B cell (primary cell): ENCODE measurements at regions not wholly inside any gene's neighbourhood (a gene's known extent, or its start where the extent isn't known, plus 50 kb on each side); places are given as distances from the start of the nearest gene placed in this dataset.

ENCODE experiments used
- ATAC-seq: fragments of 200-7000 bp; cut with Tn5 transposase; one replicate; pipeline ENCODE4 v1.10.0; 2021; ENCODE audit warnings: low read depth, mild to moderate bottlenecking, moderate number of reproducible peaks, moderate library complexity
- CTCF ChIA-PET: fragments of 350-600 bp; sonication (Branson Sonifier 250); formaldehyde crosslinking; loops from one replicate; lab custom pipeline; 2021; ENCODE audit warnings: antibody characterized with exemption, inconsistent platforms; lab: Charles Lee
- POLR2A ChIA-PET: fragments of 350-600 bp; sonication (Branson Sonifier 250); formaldehyde crosslinking; loops from one replicate; lab custom pipeline; 2021; ENCODE audit warnings: antibody characterized with exemption; lab: Charles Lee
- DNase-seq: peaks from one replicate; pipeline ENCODE4 v3.0.0; 2013
- H2AFZ ChIP-seq: 2 replicates; pipeline ENCODE4 v1.6.1; 2012; ENCODE audit warnings: mild to moderate bottlenecking, low read depth, low read length; ENCODE audit not compliant: insufficient read depth, poor library complexity, severe bottlenecking
- H3K27ac ChIP-seq, 2 donors: 1 replicate in 1 of 2; 2 replicates in 1 of 2; pipeline ENCODE4 v1.5.1; 2012 to 2013; ENCODE audit warnings: low read length in 2 of 2, mild to moderate bottlenecking in 2 of 2, moderate library complexity in 1 of 2
- H3K27me3 ChIP-seq, 4 experiments: fragments of 200-600 bp in 1 of 4; sonication (generic) in 1 of 4; replicated peaks in 1 of 4; 1 replicate in 2 of 4; 2 replicates in 2 of 4; pipeline versions ENCODE4 v1.6.1 to v1.7.0; 2013 to 2016; ENCODE audit warnings: low read length in 3 of 4, mild to moderate bottlenecking in 2 of 4, mixed read lengths in 1 of 4, moderate library complexity in 1 of 4; ENCODE audit not compliant: insufficient read depth in 4 of 4, control insufficient read depth in 3 of 4; ENCODE audit errors: control extremely low read depth in 1 of 4
- H3K36me3 ChIP-seq, 2 experiments: replicated peaks in 1 of 2; 1 replicate in 1 of 2; 2 replicates in 1 of 2; pipeline versions ENCODE4 v1.6.1 to v1.7.1; 2013; ENCODE audit warnings: low read length in 1 of 2; ENCODE audit not compliant: insufficient read depth in 2 of 2, control insufficient read depth in 1 of 2; ENCODE audit errors: control extremely low read depth in 1 of 2, extremely low read depth in 1 of 2
- H3K4me1 ChIP-seq, 2 donors: fragments of 200-600 bp in 1 of 2; sonication (generic) in 1 of 2; 1 replicate in 1 of 2; 2 replicates in 1 of 2; pipeline versions ENCODE4 v1.5.1 to v1.6.1; 2013 to 2017; ENCODE audit warnings: low read length in 2 of 2; ENCODE audit not compliant: control insufficient read depth in 2 of 2, insufficient read depth in 2 of 2
- H3K4me2 ChIP-seq: replicated peaks from 2 replicates; pipeline ENCODE3; 2012; ENCODE audit warnings: mild to moderate bottlenecking, low read depth, low read length; ENCODE audit not compliant: poor library complexity, severe bottlenecking
- H3K4me3 ChIP-seq, 5 experiments: fragments of 200-600 bp in 1 of 5; sonication (generic) in 1 of 5; 1 replicate in 3 of 5; 2 replicates in 2 of 5; pipeline versions ENCODE4 v1.5.1 to v1.7.0; 2011 to 2016; ENCODE audit warnings: low read length in 4 of 5, mild to moderate bottlenecking in 4 of 5, low read depth in 2 of 5, control low read depth in 1 of 5, moderate library complexity in 1 of 5; ENCODE audit not compliant: insufficient read depth in 1 of 5; ENCODE audit errors: control extremely low read depth in 1 of 5, extremely low read depth in 1 of 5
- H3K79me2 ChIP-seq: fragments of 200-600 bp; sonication (generic); one replicate; pipeline ENCODE4 v1.6.0; 2016; ENCODE audit warnings: low read length; ENCODE audit not compliant: control insufficient read depth, insufficient read depth
- H3K9ac ChIP-seq: fragments of 200-600 bp; sonication (generic); 2 replicates; pipeline ENCODE4 v1.6.1; 2017; ENCODE audit warnings: mild to moderate bottlenecking, low read length, moderate library complexity
- H3K9me3 ChIP-seq, 3 donors: one replicate each; pipeline versions ENCODE4 v1.6.1 to v1.7.1; 2013; ENCODE audit warnings: low read length in 2 of 3; ENCODE audit not compliant: control insufficient read depth in 2 of 3, insufficient read depth in 1 of 3; ENCODE audit errors: control extremely low read depth in 1 of 3
- H4K20me1 ChIP-seq: 2 replicates; pipeline ENCODE4 v1.6.0; 2012; ENCODE audit warnings: mild to moderate bottlenecking, low read length; ENCODE audit not compliant: insufficient read depth, control insufficient read depth, poor library complexity, severe bottlenecking
- H3K27ac Mint-ChIP-seq: one replicate; pipeline ENCODE4 v1.8.0; 2021; ENCODE audit warnings: mixed read lengths
- H3K27me3 Mint-ChIP-seq: one replicate; pipeline ENCODE4 v1.8.0; 2021; ENCODE audit warnings: mixed read lengths
- H3K4me1 Mint-ChIP-seq: one replicate; pipeline ENCODE4 v1.8.0; 2021; ENCODE audit warnings: mixed read lengths
- H3K4me3 Mint-ChIP-seq: one replicate; pipeline ENCODE4 v1.8.0; 2021; ENCODE audit warnings: mixed read lengths
- H3K9me3 Mint-ChIP-seq: one replicate; pipeline ENCODE4 v1.8.0; 2022; ENCODE audit warnings: mixed read lengths; ENCODE audit not compliant: insufficient read depth
- EZH2 ChIP-seq: IDR thresholded peaks from 2 replicates; pipeline ENCODE4 v1.6.1; 2012; ENCODE audit warnings: borderline replicate concordance, low read depth, mild to moderate bottlenecking, moderate library complexity, low read length; ENCODE audit not compliant: insufficient read depth, poor library complexity, severe bottlenecking
- WGBS: methylation state at CpG from one replicate; pipeline ENCODE4 v1.1.5; 2013; ENCODE audit warnings: missing lambda C conversion rate; ENCODE audit not compliant: insufficient coverage; 5-methylcytosine and 5-hydroxymethylcytosine counted together
- intact Hi-C: fragments of 100-400 bp; cut with micrococcal nuclease; formaldehyde crosslinking; loops from one replicate; pipeline ENCODE4 v1.10.0; 2022
- TF ChIP-seq, protein P1 (sequence below): fragments of 200-600 bp; IDR thresholded peaks from one replicate; pipeline ENCODE4 v1.8.0; 2022; ENCODE audit warnings: antibody characterized with exemption, mild to moderate bottlenecking

DNA sequence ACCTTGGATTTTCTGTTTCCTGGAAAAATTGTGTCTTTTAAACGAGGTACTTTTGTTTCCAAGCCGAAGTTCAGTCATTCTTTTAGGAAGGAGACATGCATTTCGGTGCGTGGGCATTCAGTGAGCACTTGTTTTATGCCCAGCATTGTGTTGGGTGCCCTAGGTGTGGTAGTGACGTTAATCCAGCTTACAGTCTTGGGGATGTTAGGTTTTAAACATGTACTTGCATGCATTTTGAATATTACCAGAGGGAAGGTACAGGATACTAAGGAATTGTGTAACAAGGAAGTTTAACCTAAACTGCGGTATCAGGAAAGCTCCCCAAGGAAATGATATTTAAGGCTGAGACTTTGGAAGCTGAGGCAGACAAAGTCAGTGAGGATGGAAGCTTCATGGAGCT lies 66.3 kb downstream of the ARHGAP35 start:
- CTCF ChIA-PET, result interaction anchor here (1.0 kb wide), 1 partner anchor 30 kb away, joined by 3 read pairs; no protein-coding TSS in a partner anchor
- DNase-seq (no peak), ATAC-seq (no peak)
- 98% methylated on average over 6 of the region's 6 CpGs for WGBS
- H2AFZ ChIP-seq, result no peak overlapping the region
- H3K4me2 ChIP-seq, result no peak overlapping the region
- Mint-ChIP-seq H3K4me1 (peaks cover 52% of the 10 kb centered on the region), H3K27ac (no peak overlapping the region), H3K27me3 (no peaks in the 10 kb centered on the region), H3K9me3 (no peaks in the 10 kb centered on the region), H3K4me3 (no peak overlapping the region)
- peaks cover 50% of the 10 kb centered on the region for H4K20me1 ChIP-seq
- no peaks in the 10 kb centered on the region for H3K27me3 ChIP-seq
- H3K4me3 ChIP-seq, result no peak overlapping the region
- H3K9me3 ChIP-seq, result no peaks in the 10 kb centered on the region
- intact Hi-C loops, result no loop called here
- POLR2A ChIA-PET, result no interaction called here
- no peak overlapping the region for H3K27ac ChIP-seq
- H3K4me1 ChIP-seq, result peaks cover 22 to 24% of the 10 kb centered on the region in 2 donors
- TF ChIP-seq, protein P1, sequence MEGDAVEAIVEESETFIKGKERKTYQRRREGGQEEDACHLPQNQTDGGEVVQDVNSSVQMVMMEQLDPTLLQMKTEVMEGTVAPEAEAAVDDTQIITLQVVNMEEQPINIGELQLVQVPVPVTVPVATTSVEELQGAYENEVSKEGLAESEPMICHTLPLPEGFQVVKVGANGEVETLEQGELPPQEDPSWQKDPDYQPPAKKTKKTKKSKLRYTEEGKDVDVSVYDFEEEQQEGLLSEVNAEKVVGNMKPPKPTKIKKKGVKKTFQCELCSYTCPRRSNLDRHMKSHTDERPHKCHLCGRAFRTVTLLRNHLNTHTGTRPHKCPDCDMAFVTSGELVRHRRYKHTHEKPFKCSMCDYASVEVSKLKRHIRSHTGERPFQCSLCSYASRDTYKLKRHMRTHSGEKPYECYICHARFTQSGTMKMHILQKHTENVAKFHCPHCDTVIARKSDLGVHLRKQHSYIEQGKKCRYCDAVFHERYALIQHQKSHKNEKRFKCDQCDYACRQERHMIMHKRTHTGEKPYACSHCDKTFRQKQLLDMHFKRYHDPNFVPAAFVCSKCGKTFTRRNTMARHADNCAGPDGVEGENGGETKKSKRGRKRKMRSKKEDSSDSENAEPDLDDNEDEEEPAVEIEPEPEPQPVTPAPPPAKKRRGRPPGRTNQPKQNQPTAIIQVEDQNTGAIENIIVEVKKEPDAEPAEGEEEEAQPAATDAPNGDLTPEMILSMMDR, result no peak
- TF ChIP-seq EZH2, result no peak
- H3K9ac ChIP-seq, result no peak overlapping the region
- peaks cover 86% of the 10 kb centered on the region for H3K79me2 ChIP-seq
- peaks cover 0 to 11% of the 10 kb centered on the region in 2 experiments for H3K36me3 ChIP-seq

DNA sequence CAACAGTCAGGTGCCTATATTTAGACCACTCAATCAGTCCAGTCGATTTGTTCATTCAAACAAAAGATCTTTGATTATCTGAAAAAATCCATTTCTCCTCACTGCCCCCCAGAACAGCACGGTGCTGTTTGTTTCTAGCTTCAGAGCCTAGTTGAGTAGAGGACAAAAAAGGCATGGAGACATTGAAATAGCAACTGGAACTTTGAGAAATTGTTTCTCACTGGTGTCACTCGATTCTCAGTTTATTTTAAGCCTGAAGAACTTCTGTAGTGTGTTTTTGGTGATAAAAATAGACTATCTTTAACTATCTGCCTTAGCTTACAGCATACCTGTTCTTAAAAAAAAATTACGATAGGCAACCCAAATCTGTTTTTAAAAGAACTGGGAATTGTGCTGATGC lies 67.1 kb downstream of the ARHGAP35 start:
- no peak overlapping the region for H3K4me3 ChIP-seq

More for the DNA sequence above, 67.1 kb downstream of the ARHGAP35 start:
- no peak for ATAC-seq
- Histone ChIP-seq H3K9ac (no peak overlapping the region), H3K4me1 (peaks cover 22 to 24% of the 10 kb centered on the region in 2 donors), H3K36me3 (peaks cover 0 to 4% of the 10 kb centered on the region in 2 experiments), H3K9me3 (no peaks in the 10 kb centered on the region), H3K79me2 (peaks cover 86% of the 10 kb centered on the region), H3K27ac (no peak overlapping the region), H3K4me2 (no peak overlapping the region), H2AFZ (no peak overlapping the region), H3K27me3 (no peaks in the 10 kb centered on the region), H4K20me1 (peaks cover 50% of the 10 kb centered on the region)
- ChIA-PET CTCF (interaction anchor here (1.0 kb wide), 1 partner anchor 29 kb away, joined by 3 read pairs; no protein-coding TSS in a partner anchor), POLR2A (no interaction called here)
- 90% methylated on average over 2 of the region's 4 CpGs for WGBS
- no peaks in the 10 kb centered on the region for H3K27me3 Mint-ChIP-seq
- H3K9me3 Mint-ChIP-seq, result no peaks in the 10 kb centered on the region
- H3K4me1 Mint-ChIP-seq, result peaks cover 54% of the 10 kb centered on the region
- H3K4me3 Mint-ChIP-seq, result no peak overlapping the region
- H3K27ac Mint-ChIP-seq, result no peak overlapping the region
- TF ChIP-seq EZH2, result no peak
- TF ChIP-seq, protein P1, result no peak
- intact Hi-C loops, result no loop called here
- DNase-seq, result no peak
